ENCODE measurements at regions not wholly inside any gene's neighbourhood (a gene's known extent, or its start where the extent isn't known, plus 50 kb on each side); places are given as distances from the start of the nearest gene placed in this dataset.

- no peak for TF ChIP-seq CTCF (IDR thresholded peaks at IDR 0.05)
- TF ChIP-seq POLR2AphosphoS5 (IDR thresholded peaks at IDR 0.05; ENCODE audit: low read depth, low read length), result no peak
- no peak for TF ChIP-seq TCF7L2 (IDR thresholded peaks at IDR 0.05; ENCODE audit: low read depth, low read length)
Observed at GRCh38 chr4:8719421-8719820, 126.9 kb downstream of the CPZ start.
